ENCODE measurements at regions not wholly inside any gene's neighbourhood (a gene's known extent, or its start where the extent isn't known, plus 50 kb on each side); places are given as distances from the start of the nearest gene placed in this dataset.
A peak's percentile ranks its signal among the peaks of the same experiment; 100 is the strongest.

DNA sequence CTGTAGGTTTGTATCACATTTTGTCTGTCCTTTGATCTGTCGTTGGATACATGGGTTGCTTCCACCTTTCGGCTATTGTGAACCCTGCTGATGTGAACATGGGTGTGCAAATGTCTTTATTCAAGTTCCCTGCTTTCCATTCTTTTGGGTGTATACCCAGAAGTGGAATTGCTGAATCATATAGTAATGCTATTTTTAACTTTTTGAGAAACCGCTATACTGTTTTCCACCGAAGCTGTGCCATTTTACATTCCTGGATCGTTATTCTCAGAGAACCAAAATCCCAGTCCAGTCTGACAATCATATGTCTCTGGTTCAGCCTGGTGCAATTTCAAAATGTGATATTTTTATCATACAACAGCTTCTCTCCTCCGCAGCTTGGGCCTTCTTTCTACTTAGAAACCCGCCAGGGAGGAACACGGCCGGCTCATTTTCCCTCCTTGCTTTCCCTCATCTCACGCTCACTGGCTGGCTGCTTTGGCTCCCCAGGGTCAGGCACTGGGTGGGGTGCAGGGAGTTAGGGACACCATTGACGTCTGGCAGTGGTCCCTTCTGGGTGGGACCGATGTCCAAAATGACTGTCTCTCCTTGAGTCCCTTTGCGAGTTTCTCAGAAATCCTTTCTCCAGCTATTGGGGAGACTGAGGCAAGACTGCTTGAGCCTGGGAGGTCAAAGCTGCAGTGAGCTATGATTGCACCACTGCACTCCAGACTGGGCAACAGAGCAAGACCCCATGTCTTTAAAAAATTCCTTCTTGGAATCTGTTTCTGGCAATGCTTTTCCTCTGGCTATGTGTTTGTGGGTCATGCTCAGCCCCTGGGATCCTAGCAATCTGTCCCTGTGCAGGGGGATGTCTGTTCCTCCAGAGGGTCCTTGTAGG, 73.5 kb upstream of the AKT3 start:
- H3K4me3 ChIP-seq (ENCODE audit: low read depth, low read length) = no peak overlapping the region
- H3K36me3 ChIP-seq (ENCODE audit: control insufficient read depth, insufficient read depth, low read length) = no peaks in the 10 kb centered on the region
- no peak overlapping the region for H3K4me2 ChIP-seq (ENCODE audit: low read length)
- no peaks in the 10 kb centered on the region for H3K79me2 ChIP-seq
- TF ChIP-seq, protein P1, sequence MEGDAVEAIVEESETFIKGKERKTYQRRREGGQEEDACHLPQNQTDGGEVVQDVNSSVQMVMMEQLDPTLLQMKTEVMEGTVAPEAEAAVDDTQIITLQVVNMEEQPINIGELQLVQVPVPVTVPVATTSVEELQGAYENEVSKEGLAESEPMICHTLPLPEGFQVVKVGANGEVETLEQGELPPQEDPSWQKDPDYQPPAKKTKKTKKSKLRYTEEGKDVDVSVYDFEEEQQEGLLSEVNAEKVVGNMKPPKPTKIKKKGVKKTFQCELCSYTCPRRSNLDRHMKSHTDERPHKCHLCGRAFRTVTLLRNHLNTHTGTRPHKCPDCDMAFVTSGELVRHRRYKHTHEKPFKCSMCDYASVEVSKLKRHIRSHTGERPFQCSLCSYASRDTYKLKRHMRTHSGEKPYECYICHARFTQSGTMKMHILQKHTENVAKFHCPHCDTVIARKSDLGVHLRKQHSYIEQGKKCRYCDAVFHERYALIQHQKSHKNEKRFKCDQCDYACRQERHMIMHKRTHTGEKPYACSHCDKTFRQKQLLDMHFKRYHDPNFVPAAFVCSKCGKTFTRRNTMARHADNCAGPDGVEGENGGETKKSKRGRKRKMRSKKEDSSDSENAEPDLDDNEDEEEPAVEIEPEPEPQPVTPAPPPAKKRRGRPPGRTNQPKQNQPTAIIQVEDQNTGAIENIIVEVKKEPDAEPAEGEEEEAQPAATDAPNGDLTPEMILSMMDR (IDR thresholded peaks at IDR 0.05) = no peak
- no peaks in the 10 kb centered on the region for H3K27me3 ChIP-seq (ENCODE audit: control insufficient read depth, insufficient read depth, low read length)
- H3K9me3 ChIP-seq (ENCODE audit: control insufficient read depth, low read length) = no peaks in the 10 kb centered on the region
- H3K27ac ChIP-seq = no peak overlapping the region
- H3K9ac ChIP-seq = no peak overlapping the region
- H2AFZ ChIP-seq = no peak overlapping the region
- no peaks in the 10 kb centered on the region for H3K4me1 ChIP-seq

DNA sequence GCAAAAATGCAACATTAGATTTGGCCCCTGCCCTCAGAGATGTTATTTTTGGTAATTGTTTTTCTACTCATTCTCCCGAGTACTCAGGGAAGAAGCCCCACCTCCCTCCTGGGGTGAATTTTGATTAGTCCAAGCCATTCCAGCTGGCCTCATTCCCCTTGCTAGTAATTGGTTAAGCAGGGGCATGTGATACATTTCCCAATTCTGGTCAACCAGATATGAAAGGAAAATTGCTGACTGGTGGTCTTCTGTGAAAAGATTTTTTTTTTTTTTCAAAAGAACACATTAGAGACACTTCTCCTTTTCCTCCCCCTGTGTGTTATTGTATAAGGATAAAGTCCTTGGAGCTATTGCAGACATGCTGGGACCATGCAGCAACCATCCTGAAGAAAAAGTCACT, 71.1 kb upstream of the AKT3 start:
- Histone ChIP-seq H3K4me1 (no peaks in the 10 kb centered on the region), H3K27me3 (ENCODE audit: control insufficient read depth, insufficient read depth, low read length) (no peaks in the 10 kb centered on the region), H3K27ac (no peak overlapping the region), H3K9me3 (ENCODE audit: control insufficient read depth, low read length) (no peaks in the 10 kb centered on the region), H3K9ac (no peak overlapping the region), H3K4me3 (ENCODE audit: low read depth, low read length) (no peak overlapping the region), H3K4me2 (ENCODE audit: low read length) (no peak overlapping the region), H3K79me2 (no peaks in the 10 kb centered on the region), H2AFZ (no peak overlapping the region), H3K36me3 (ENCODE audit: control insufficient read depth, insufficient read depth, low read length) (no peaks in the 10 kb centered on the region)
- TF ChIP-seq, protein P1 (IDR thresholded peaks at IDR 0.05) = no peak

DNA sequence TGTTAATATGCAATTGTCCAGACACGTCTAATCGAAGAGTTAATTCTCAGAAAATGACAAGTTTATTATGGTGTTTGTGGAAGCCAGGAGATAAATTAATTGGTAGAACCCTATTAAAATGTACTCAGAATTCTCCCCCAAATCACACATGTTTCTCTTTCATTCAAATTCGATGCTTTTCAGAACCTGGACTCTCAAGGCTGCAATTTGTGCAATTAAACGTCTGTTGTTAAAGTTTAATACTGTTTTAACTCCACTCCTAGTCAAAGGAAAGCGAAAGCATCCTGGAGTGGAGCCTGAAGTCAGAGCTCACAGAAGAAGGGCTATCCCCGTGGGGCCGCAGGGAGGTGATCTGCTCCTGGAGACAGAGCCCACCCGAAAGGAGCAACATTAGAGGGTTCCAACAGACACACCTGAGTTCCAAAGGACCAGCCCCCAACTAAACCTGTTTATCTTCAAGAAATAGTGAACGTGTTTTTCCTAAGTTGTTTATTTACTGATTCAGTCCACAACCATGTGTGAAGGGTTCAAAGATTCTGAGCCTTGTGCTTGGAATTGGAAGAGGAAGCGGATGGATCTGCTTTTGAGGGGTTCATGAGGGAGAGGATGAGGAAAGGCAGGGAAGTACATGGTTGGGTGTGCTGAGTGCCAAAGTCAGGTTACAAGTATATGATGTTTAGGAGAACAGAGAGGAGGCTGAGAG, 68.0 kb upstream of the AKT3 start:
- Histone ChIP-seq H3K27me3 (ENCODE audit: control insufficient read depth, insufficient read depth, low read length) (no peaks in the 10 kb centered on the region), H2AFZ (peak overlapping the region; percentile 72), H3K9me3 (ENCODE audit: control insufficient read depth, low read length) (no peaks in the 10 kb centered on the region), H3K9ac (no peak overlapping the region), H3K27ac (no peak overlapping the region), H3K4me1 (no peaks in the 10 kb centered on the region), H3K79me2 (no peaks in the 10 kb centered on the region), H3K4me2 (ENCODE audit: low read length) (peak overlapping the region; percentile 71), H3K36me3 (ENCODE audit: control insufficient read depth, insufficient read depth, low read length) (no peaks in the 10 kb centered on the region), H3K4me3 (ENCODE audit: low read depth, low read length) (peak overlapping the region; percentile 51)
- TF ChIP-seq, protein P1 (IDR thresholded peaks at IDR 0.05) = no peak

DNA sequence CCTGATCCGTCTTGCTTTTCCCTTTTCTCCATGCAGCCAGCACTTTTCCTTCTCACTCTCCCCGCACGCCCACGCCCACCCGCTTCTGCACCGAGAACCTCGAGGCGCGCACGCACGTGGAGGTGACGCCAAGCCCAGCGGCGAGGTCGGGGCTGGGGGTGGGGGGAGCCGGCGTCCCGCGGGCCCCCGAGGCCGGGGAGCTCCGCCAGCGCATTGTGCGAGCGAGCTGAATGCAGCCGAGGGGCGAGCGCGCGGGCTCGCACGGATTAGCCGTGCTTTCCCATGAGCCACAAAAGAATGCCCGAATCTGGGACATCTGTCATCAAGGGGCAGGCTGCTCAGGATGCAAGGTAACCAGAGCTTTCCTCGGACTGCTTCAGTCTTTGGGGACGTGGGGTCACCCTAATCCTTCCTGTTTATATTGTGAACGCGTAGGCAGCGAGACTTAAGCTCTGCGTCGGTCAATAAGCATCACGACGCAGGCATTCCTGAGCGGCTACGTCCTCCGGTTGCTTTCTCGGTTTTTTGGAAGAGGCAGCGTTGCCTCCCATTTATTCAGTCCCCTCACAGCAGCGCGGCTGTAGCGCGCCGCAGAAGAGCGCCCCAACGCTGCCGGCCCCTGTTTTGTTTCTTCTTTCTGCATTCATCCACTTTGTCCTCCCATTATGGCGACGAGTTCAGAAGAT, 67.3 kb upstream of the AKT3 start:
- TF ChIP-seq, protein P1 (IDR thresholded peaks at IDR 0.05) = no peak
- Histone ChIP-seq H3K27me3 (ENCODE audit: control insufficient read depth, insufficient read depth, low read length) (no peaks in the 10 kb centered on the region), H3K4me3 (ENCODE audit: low read depth, low read length) (peak overlapping the region; percentile 51), H2AFZ (peak overlapping the region; percentile 72), H3K79me2 (no peaks in the 10 kb centered on the region), H3K9me3 (ENCODE audit: control insufficient read depth, low read length) (no peaks in the 10 kb centered on the region), H3K9ac (no peak overlapping the region), H3K36me3 (ENCODE audit: control insufficient read depth, insufficient read depth, low read length) (no peaks in the 10 kb centered on the region), H3K4me2 (ENCODE audit: low read length) (peak overlapping the region; percentile 71), H3K27ac (no peak overlapping the region), H3K4me1 (no peaks in the 10 kb centered on the region)
